Astrocyte of the spinal cord (primary cell): ENCODE measurements at regions not wholly inside any gene's neighbourhood (a gene's known extent, or its start where the extent isn't known, plus 50 kb on each side); places are given as distances from the start of the nearest gene placed in this dataset.

Experiments used
- DNase-seq: peaks from one replicate; pipeline ENCODE4 v3.0.0; 2011; ENCODE audit warnings: low read depth, low spot score
- H3K4me3 ChIP-seq: 2 replicates; pipeline ENCODE4 v1.5.1; 2011; ENCODE audit warnings: low read depth, mild to moderate bottlenecking, low read length, moderate library complexity
- in situ Hi-C: cut with HindIII; loops from 2 replicates; pipeline ENCODE4 v1.10.0; 2017; ENCODE audit warnings: low sequenced_read_pairs
- TF ChIP-seq, protein P1 (sequence below): IDR thresholded peaks from 2 replicates; pipeline ENCODE4 v1.5.1; 2012; ENCODE audit warnings: low read depth, mild to moderate bottlenecking, low read length, inconsistent platforms

DNA sequence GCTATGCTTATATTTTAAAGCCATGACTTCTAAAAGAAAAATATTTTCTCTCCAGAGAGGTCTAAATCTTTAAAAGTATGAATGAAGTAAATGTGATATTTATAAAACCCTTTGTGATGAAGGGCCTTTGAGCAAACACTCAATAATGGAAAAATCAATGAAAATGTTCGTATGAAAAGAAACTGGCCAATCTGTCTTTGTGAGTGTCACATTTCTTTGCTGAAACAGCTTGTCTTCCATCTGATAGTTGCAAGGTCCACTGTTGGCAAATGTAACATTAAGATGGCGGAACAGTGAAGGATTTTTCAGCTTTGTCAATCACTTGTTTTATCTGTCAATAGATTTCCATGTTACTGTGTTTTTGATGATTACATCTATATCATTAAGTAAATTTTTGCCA, 162.9 kb upstream of the GATA6 start:
- in situ Hi-C loops, result no loop called here
- H3K4me3 ChIP-seq, result no peak overlapping the region
- TF ChIP-seq, protein P1, sequence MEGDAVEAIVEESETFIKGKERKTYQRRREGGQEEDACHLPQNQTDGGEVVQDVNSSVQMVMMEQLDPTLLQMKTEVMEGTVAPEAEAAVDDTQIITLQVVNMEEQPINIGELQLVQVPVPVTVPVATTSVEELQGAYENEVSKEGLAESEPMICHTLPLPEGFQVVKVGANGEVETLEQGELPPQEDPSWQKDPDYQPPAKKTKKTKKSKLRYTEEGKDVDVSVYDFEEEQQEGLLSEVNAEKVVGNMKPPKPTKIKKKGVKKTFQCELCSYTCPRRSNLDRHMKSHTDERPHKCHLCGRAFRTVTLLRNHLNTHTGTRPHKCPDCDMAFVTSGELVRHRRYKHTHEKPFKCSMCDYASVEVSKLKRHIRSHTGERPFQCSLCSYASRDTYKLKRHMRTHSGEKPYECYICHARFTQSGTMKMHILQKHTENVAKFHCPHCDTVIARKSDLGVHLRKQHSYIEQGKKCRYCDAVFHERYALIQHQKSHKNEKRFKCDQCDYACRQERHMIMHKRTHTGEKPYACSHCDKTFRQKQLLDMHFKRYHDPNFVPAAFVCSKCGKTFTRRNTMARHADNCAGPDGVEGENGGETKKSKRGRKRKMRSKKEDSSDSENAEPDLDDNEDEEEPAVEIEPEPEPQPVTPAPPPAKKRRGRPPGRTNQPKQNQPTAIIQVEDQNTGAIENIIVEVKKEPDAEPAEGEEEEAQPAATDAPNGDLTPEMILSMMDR, result no peak
- DNase-seq, result no peak

DNA sequence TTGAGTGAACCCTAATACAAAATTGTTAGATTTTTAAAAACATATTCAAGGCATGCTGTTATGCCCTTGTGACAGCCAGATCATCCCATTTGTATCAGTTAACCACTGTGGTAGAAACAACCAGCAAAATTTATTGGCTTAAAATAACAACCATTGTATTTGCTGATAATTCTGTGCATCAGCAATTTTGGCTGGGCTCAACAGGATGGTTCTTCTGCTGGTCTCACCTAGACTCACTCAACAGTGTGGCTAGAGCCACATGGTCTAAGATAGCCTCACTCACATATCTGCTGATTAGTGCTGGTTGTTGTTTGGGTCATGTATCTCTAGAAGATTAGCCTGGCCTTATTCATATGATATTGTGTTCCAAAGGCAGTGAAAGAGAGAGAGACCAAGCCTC, 160.1 kb upstream of the GATA6 start:
- in situ Hi-C loops, result no loop called here
- DNase-seq, result no peak
- H3K4me3 ChIP-seq, result no peak overlapping the region
- TF ChIP-seq, protein P1, result no peak

DNA sequence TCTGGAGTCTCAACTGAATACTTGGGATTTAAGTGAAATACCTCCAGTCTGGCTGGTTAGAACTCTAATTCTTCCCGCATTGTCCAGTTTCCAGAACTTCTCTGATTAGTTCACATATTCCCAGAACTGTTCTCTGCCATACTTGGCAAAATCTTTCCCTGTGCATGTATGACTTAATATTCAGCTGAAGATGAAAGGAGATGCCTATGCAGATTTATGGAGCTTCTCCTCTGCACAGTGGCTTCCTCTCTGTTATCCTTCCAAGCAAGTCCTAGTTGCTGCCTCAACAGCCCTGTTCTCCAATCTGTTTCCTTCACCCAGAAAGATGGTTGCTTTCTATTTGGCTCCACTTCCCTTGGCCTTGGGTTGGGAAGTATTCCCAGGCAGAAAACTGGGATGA, 155.4 kb upstream of the GATA6 start:
- in situ Hi-C loops, result no loop called here
- no peak overlapping the region for H3K4me3 ChIP-seq
- DNase-seq, result no peak
- TF ChIP-seq, protein P1, result no peak

DNA sequence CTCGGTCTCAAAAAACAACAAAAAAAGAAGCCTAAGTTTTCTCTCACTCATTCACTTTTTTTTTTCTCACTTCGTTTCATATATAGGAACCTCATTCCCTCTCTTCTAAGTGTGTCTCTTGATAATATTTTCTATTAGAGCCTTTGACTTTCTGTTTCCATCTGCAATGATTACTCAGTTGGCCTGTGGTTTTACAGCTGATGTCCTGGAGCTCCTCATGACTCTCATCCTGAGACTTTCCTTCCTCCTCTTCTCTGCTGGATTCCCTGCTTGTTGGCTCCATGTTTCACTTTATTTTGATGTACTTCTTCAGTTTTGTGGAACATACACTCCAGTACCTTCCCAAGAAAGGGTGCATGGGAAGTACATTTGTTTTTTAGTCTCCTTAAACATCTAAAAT, 154.2 kb upstream of the GATA6 start:
- no peak overlapping the region for H3K4me3 ChIP-seq
- TF ChIP-seq, protein P1, result no peak
- peak; percentile 40 for DNase-seq
- in situ Hi-C loops, result no loop called here

DNA sequence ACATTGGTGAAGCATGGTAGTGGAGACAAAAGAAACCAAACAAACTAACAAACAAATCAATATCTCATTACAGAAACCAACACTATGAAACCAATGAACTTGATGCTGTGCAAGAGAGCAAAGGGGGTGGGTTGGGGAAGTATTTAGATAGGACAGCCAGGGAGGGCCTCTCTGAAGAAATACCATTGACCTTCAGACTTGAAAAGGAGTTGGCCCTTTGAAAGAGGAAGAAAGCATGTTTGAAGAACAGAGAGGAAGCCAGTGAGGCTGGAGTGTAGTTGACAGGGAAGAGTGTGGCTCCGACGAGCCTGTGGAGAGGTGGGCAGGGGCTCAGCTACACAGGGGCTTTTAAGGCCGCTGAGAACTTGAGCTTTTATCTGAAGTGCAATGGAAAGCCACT, 151.0 kb upstream of the GATA6 start:
- no peak for DNase-seq
- H3K4me3 ChIP-seq, result no peak overlapping the region
- TF ChIP-seq, protein P1, result no peak
- in situ Hi-C loops, result no loop called here

DNA sequence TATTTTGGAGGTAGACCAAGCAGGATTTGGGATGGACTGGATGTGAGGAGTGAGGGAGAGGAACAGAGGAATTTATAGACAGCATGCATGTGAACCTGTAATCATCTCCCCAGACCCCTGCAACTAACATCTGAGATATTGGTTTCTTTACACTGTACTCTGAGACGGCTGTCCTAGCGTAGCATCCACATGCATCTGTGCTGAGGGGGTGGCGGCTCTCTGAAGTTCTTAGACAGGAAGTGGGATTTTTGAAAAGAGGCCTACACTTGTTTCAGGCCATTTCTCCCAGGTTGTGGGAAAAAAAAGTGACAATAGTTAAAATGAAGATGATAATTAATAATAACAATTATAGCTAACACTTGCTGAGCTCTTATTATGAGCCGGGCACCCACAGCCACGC, 150.2 kb upstream of the GATA6 start:
- TF ChIP-seq, protein P1, result no peak
- no peak for DNase-seq
- H3K4me3 ChIP-seq, result no peak overlapping the region
- in situ Hi-C loops, result no loop called here

DNA sequence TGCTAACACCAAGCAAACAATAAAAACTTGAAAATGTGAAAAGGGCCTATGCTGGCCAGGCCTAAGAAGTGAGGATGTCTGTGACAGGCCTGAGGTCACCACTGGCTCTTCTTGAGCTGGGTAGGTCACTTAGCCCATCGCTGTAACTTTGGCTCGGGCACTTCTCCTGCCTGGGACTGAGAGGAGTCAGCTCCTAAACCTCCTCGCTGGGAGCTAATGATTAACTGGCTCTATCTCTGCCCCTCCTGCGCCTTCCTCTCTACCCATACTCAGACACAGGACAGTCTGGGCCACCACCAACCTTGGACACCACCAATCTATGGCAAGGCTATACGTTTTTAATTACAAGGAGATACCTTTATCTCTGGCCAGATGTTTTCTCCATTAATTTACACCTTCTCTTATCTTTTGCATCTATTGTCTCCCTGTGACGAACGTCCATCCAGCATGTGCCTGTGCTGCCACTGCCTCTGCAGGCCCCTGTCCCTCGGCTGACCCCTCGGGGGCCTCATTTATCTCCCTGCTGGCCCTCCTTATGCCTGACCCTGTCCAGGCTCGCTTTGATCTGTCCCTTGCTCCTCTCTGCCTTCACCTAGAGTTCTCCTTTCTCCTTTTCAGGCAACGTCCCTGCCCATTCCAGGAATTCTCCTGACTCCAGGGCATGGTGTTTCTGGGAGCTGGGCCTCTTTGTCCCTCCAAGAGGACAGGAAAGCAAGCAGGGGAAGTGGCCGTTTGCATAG, 149.1 kb upstream of the GATA6 start:
- in situ Hi-C loops, result no loop called here
- TF ChIP-seq, protein P1, result no peak
- no peak overlapping the region for H3K4me3 ChIP-seq
- no peak for DNase-seq
